Testis (tissue), 2 donors: ENCODE measurements at regions not wholly inside any gene's neighbourhood (a gene's known extent, or its start where the extent isn't known, plus 50 kb on each side); places are given as distances from the start of the nearest gene placed in this dataset.

ENCODE experiments used
- DNase-seq: peaks from one replicate; pipeline ENCODE4 v3.0.0-alpha.2; 2019
- H3K27ac ChIP-seq, 2 donors: fragments of 200-600 bp; sonication (generic); one replicate each; pipeline ENCODE4 v1.5.1; 2019
- H3K27me3 ChIP-seq: fragments of 200-600 bp; sonication (generic); one replicate; pipeline ENCODE4 v1.5.1; 2019
- H3K36me3 ChIP-seq: fragments of 200-600 bp; sonication (generic); one replicate; pipeline ENCODE4 v1.5.1; 2017; ENCODE audit warnings: low read depth; ENCODE audit errors: missing control alignments
- H3K4me1 ChIP-seq: fragments of 200-600 bp; sonication (generic); one replicate; pipeline ENCODE4 v1.5.1; 2019
- H3K4me3 ChIP-seq, 2 donors: fragments of 200-600 bp; sonication (generic); one replicate each; pipeline ENCODE4 v1.5.1; 2017 to 2019
- H3K9me3 ChIP-seq: fragments of 200-600 bp; sonication (generic); one replicate; pipeline ENCODE4 v1.5.1; 2017
- CTCF ChIP-seq, 3 experiments: fragments of 450-650 bp in 2 of 3; fragments of 200-600 bp in 1 of 3; sonication (generic) in 1 of 3; IDR thresholded peaks; one replicate each; pipeline ENCODE4 v1.5.1; 2016 to 2019; ENCODE audit warnings: antibody characterized with exemption in 3 of 3, mild to moderate bottlenecking in 2 of 3, moderate library complexity in 1 of 3
- POLR2A ChIP-seq: fragments of 450-650 bp; IDR thresholded peaks from one replicate; pipeline ENCODE4 v1.6.1; 2017; ENCODE audit warnings: antibody characterized with exemption, mild to moderate bottlenecking, moderate library complexity
- WGBS, 2 donors: methylation state at CpG; one replicate each; pipeline ENCODE4 v1.1.5; 2018; 5-methylcytosine and 5-hydroxymethylcytosine counted together
- intact Hi-C: fragments of 100-400 bp; cut with DNase I; formaldehyde crosslinking; loops from one replicate; pipeline ENCODE4 v1.15.1; 2023; ENCODE audit warnings: low total_unique reads

GRCh38 chr16:8113843-8114242 lies 476.5 kb downstream of the TMEM114 start:
- Histone ChIP-seq H3K27ac (no peak overlapping the region), H3K4me3 (no peak overlapping the region), H3K27me3 (no peaks in the 10 kb centered on the region), H3K9me3 (no peaks in the 10 kb centered on the region), H3K4me1 (no peaks in the 10 kb centered on the region), H3K36me3 (no peaks in the 10 kb centered on the region)
- WGBS, 2 donors = 47 to 52% methylated on average over 3 of the region's 3 CpGs
- no peak for DNase-seq
- intact Hi-C loops = no loop called here
- TF ChIP-seq POLR2A (no peak), CTCF (IDR thresholded peaks at IDR 0.05) (no peak)

GRCh38 chr16:8110572-8111514 lies 479.5 kb downstream of the TMEM114 start:
- intact Hi-C loops = no loop called here
- Histone ChIP-seq H3K36me3 (no peaks in the 10 kb centered on the region), H3K27me3 (no peaks in the 10 kb centered on the region), H3K27ac (no peak overlapping the region), H3K4me3 (no peak overlapping the region), H3K4me1 (no peaks in the 10 kb centered on the region), H3K9me3 (no peaks in the 10 kb centered on the region)
- DNase-seq = no peak
- TF ChIP-seq CTCF (IDR thresholded peaks at IDR 0.05) (no peak), POLR2A (no peak)
- 88 to 94% methylated on average over 6 of the region's 6 CpGs for WGBS, 2 donors

GRCh38 chr16:8109510-8110369 lies 480.6 kb downstream of the TMEM114 start:
- Histone ChIP-seq H3K27me3 (no peaks in the 10 kb centered on the region), H3K4me1 (no peaks in the 10 kb centered on the region), H3K9me3 (no peaks in the 10 kb centered on the region), H3K27ac (no peak overlapping the region), H3K4me3 (peak overlapping the region in 1 of 2 donors; percentile 47), H3K36me3 (no peaks in the 10 kb centered on the region)
- intact Hi-C loops = no loop called here
- no peak for TF ChIP-seq CTCF (IDR thresholded peaks at IDR 0.05)
- no peak for TF ChIP-seq POLR2A
- WGBS, 2 donors = 38 to 46% methylated on average over 18 of the region's 18 CpGs
- peak; percentile 27 for DNase-seq

GRCh38 chr16:8108991-8109509 lies 481.3 kb downstream of the TMEM114 start:
- WGBS, 2 donors = 66 to 72% methylated on average over 15 of the region's 15 CpGs
- H3K4me1 ChIP-seq = no peaks in the 10 kb centered on the region
- TF ChIP-seq POLR2A (no peak), CTCF (IDR thresholded peaks at IDR 0.05) (no peak)
- H3K36me3 ChIP-seq = no peaks in the 10 kb centered on the region
- H3K27ac ChIP-seq = no peak overlapping the region
- intact Hi-C loops = no loop called here
- no peaks in the 10 kb centered on the region for H3K27me3 ChIP-seq
- H3K4me3 ChIP-seq = peak overlapping the region in 1 of 2 donors; percentile 47
- DNase-seq = peak; percentile 70
- H3K9me3 ChIP-seq = no peaks in the 10 kb centered on the region
